ENCODE measurements at regions not wholly inside any gene's neighbourhood (a gene's known extent, or its start where the extent isn't known, plus 50 kb on each side); places are given as distances from the start of the nearest gene placed in this dataset.

GRCh38 chr18:1599196-1599595 is 694.5 kb downstream of the ADCYAP1 start:
- no peak for ATAC-seq
- intact Hi-C loops (cut with micrococcal nuclease): no loop called here
- RAD21 ChIA-PET (ENCODE audit: low non-redundant PET in 1 of 2, low total read pairs in 2 of 2, uncharacterized antibody in 2 of 2, unreplicated experiment in 2 of 2): no interaction called here
- no peaks in the 10 kb centered on the region for H3K4me1 ChIP-seq (ENCODE audit: control insufficient read depth in 1 of 2, insufficient read depth in 2 of 2, low read length in 2 of 2)
- no peaks in the 10 kb centered on the region for H3K79me2 ChIP-seq (ENCODE audit: insufficient read depth, low read length)
- no peaks in the 10 kb centered on the region for H4K20me1 ChIP-seq (ENCODE audit: insufficient read depth)
- H3K4me3 ChIP-seq (replicated peaks in 1 of 2; ENCODE audit: low read depth in 1 of 2, low read length in 2 of 2): no peak overlapping the region
- POLR2A ChIA-PET: no interaction called here
- CTCF ChIA-PET: no interaction called here
- H3K9me2 ChIP-seq (ENCODE audit: insufficient read depth): no peaks in the 10 kb centered on the region
- no peak overlapping the region for H3K9ac ChIP-seq (ENCODE audit: low read length)
- no TSS peak for BruUV-seq (replicated peaks)
- no peak overlapping the region for H3K27ac ChIP-seq (ENCODE audit: low read depth, low read length)
- no peak overlapping the region for H3K4me2 ChIP-seq (ENCODE audit: low read length)
- H3K27me3 ChIP-seq (ENCODE audit: insufficient read depth, low read length): no peaks in the 10 kb centered on the region
- H2AFZ ChIP-seq (ENCODE audit: low read depth, low read length, poor library complexity, severe bottlenecking): no peak overlapping the region
- DNase-seq (ENCODE audit: low read depth, low spot score): no peak
- no peaks in the 10 kb centered on the region for H3K36me3 ChIP-seq (ENCODE audit: control insufficient read depth in 1 of 2, insufficient read depth in 2 of 2, low read length in 2 of 2)
- TF ChIP-seq RAD21 (IDR thresholded peaks at IDR 0.05; ENCODE audit: low read depth) (no peak), SRF (IDR thresholded peaks at IDR 0.05; ENCODE audit: low read depth) (no peak), ZNF274 (IDR thresholded peaks at IDR 0.05; ENCODE audit: low read depth, low read length) (no peak)
- H3K9me3 ChIP-seq (ENCODE audit: control insufficient read depth in 1 of 2, insufficient read depth in 1 of 2, low read depth in 1 of 2, low read length in 2 of 2): no peaks in the 10 kb centered on the region

GRCh38 chr18:1604751-1605150 is 700.1 kb downstream of the ADCYAP1 start:
- no peak overlapping the region for H2AFZ ChIP-seq (ENCODE audit: low read depth, low read length, poor library complexity, severe bottlenecking)
- no peaks in the 10 kb centered on the region for H3K79me2 ChIP-seq (ENCODE audit: insufficient read depth, low read length)
- intact Hi-C loops (cut with micrococcal nuclease): no loop called here
- no TSS peak for BruUV-seq (replicated peaks)
- H3K9ac ChIP-seq (ENCODE audit: low read length): no peak overlapping the region
- no peak overlapping the region for H3K4me3 ChIP-seq (replicated peaks in 1 of 2; ENCODE audit: low read depth in 1 of 2, low read length in 2 of 2)
- no peak overlapping the region for H3K27ac ChIP-seq (ENCODE audit: low read depth, low read length)
- POLR2A ChIA-PET: no interaction called here
- H3K9me3 ChIP-seq (ENCODE audit: control insufficient read depth in 1 of 2, insufficient read depth in 1 of 2, low read depth in 1 of 2, low read length in 2 of 2): no peaks in the 10 kb centered on the region
- RAD21 ChIA-PET (ENCODE audit: low non-redundant PET in 1 of 2, low total read pairs in 2 of 2, uncharacterized antibody in 2 of 2, unreplicated experiment in 2 of 2): no interaction called here
- H3K9me2 ChIP-seq (ENCODE audit: insufficient read depth): no peaks in the 10 kb centered on the region
- CTCF ChIA-PET: interaction anchor here (1.0 kb wide), 1 partner anchor 937 kb away, joined by 3 read pairs; no protein-coding TSS in a partner anchor
- no peak for ATAC-seq
- no peaks in the 10 kb centered on the region for H4K20me1 ChIP-seq (ENCODE audit: insufficient read depth)
- H3K27me3 ChIP-seq (ENCODE audit: insufficient read depth, low read length): no peaks in the 10 kb centered on the region
- no peaks in the 10 kb centered on the region for H3K4me1 ChIP-seq (ENCODE audit: control insufficient read depth in 1 of 2, insufficient read depth in 2 of 2, low read length in 2 of 2)
- H3K4me2 ChIP-seq (ENCODE audit: low read length): no peak overlapping the region
- DNase-seq (ENCODE audit: low read depth, low spot score): no peak
- H3K36me3 ChIP-seq (ENCODE audit: control insufficient read depth in 1 of 2, insufficient read depth in 2 of 2, low read length in 2 of 2): no peaks in the 10 kb centered on the region
- TF ChIP-seq ZNF274 (IDR thresholded peaks at IDR 0.05; ENCODE audit: low read depth, low read length) (no peak), MAX (IDR thresholded peaks at IDR 0.05) (no peak), SP1 (IDR thresholded peaks at IDR 0.05; ENCODE audit: low read depth) (no peak), ZBTB33 (IDR thresholded peaks at IDR 0.05; ENCODE audit: extremely low read depth, insufficient replicate concordance, low read length) (no peak), EGR1 (IDR thresholded peaks at IDR 0.05; ENCODE audit: low read depth) (no peak), RAD21 (IDR thresholded peaks at IDR 0.05; ENCODE audit: low read depth) (no peak), YY1 (IDR thresholded peaks at IDR 0.05; ENCODE audit: extremely low read depth, insufficient replicate concordance, low read depth, low read length) (no peak), REST (IDR thresholded peaks at IDR 0.05; ENCODE audit: low read depth) (no peak), FOSL1 (IDR thresholded peaks at IDR 0.05; ENCODE audit: low read depth) (no peak), TCF7L2 (IDR thresholded peaks at IDR 0.05; ENCODE audit: borderline replicate concordance, extremely low read depth, insufficient read depth, insufficient read length) (no peak), ATF3 (IDR thresholded peaks at IDR 0.05) (no peak), EZH2 (IDR thresholded peaks at IDR 0.05) (no peak), SRF (IDR thresholded peaks at IDR 0.05; ENCODE audit: low read depth) (no peak), POLR2AphosphoS5 (IDR thresholded peaks at IDR 0.05; ENCODE audit: low read depth, low read length) (no peak), EZH2phosphoT487 (IDR thresholded peaks at IDR 0.05; ENCODE audit: borderline replicate concordance) (no peak)
